HG03064 (cell line): ENCODE measurements at regions not wholly inside any gene's neighbourhood (a gene's known extent, or its start where the extent isn't known, plus 50 kb on each side); places are given as distances from the start of the nearest gene placed in this dataset.

Experiments used
- ATAC-seq: cut with Tn5 transposase; IDR thresholded peaks from one replicate; pipeline ENCODE4 v1.9.1; 2021; ENCODE audit warnings: low read depth; ENCODE audit not compliant: unreplicated experiment

DNA sequence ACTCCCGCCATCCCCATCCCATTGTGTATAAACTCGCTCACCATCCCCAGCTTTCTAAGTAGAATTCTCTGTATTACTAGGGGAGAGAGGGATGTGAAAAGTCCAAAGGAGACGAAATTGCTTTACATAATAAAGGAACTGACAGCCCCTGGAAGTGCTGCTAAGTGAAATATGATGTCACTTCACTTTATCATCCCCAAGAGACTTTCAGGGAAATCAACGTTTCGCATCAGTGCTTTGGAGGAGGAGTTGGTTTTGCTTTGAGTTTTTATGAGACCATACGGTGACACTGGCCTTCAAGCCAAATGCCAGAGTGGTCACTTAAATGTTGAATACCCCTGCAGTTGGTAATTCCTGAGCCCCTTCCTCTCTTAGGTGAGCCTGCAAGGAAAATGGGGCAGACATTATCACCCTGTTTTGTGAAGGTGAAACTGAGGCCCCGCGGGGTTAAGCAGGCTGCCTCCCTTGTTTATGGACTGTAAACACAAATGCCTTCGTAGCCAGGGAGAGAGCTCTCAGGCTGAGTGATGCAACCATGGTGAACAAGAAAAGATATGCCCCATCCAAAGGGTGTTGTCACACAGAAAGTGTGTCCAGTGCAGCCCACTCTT, 58.4 kb upstream of the KAZN start:
- ATAC-seq = no peak

DNA sequence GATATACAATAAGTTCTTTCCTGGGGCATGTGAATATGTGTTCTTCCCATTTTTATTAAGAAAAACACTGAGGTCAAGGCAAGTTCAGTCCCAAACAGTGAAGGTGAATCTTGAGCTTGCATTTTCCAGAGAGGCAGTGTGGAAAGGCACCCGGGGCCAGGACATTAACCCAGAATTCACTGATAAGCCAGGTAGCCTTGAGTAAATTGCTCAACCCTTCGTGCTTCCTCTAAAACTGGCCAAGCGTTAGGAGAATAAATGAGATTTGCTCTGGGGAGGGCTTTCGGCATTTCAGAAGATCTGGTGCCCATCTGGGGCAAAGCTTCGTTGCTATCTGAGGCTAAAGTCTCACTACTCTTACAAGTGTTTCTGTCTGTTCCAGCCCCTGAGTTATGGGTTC, 57.1 kb upstream of the KAZN start:
- ATAC-seq = no peak

DNA sequence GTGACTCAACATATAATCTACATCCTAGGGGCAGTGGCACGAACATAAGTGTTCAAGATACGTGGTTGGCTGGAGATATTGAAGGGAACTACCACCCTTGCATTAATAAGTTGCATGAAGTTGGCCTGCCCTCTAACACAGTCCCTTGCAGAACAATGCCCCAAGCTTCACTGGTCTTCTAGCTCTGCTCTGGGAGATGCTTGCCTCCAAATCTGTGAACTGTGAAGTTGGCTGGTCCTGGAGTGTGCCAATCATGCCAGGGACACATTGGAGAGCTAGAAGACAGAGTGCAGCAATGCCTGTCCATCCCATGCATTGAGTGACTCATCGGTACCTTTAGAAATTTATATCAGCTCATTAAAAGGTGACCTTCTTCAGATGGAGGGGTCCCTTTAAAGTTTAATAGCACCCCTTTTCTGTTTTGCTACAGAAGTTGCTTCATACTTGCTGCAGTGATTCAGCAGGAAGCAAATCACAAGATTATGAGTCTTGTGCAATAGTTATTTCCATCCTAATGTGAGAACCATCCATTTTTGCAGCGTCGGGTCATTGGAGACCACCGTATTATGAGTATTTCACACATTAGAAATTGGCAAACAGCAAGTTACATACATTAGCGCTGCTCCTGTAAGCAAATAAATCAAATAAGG, 55.2 kb upstream of the KAZN start:
- ATAC-seq = no peak

DNA sequence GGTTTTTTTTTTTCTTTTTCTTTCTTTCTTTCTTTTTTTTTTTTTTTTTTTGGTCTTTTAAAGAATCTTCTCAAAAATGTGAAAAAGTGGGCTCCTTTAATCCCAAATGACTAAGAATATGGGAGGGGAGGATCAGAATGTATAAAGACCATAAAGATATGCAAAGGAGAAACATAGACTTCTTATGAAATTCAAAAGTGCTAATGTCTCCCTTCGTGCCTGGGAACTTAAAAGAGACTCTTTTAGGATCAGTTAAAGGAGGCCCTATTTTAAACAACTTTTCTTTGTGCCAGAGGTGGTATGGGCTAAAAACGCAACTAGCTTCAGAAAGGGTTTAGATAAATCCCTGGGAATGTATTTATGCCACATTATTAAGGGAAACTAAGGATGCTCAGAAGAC, 54.2 kb upstream of the KAZN start:
- no peak for ATAC-seq

DNA sequence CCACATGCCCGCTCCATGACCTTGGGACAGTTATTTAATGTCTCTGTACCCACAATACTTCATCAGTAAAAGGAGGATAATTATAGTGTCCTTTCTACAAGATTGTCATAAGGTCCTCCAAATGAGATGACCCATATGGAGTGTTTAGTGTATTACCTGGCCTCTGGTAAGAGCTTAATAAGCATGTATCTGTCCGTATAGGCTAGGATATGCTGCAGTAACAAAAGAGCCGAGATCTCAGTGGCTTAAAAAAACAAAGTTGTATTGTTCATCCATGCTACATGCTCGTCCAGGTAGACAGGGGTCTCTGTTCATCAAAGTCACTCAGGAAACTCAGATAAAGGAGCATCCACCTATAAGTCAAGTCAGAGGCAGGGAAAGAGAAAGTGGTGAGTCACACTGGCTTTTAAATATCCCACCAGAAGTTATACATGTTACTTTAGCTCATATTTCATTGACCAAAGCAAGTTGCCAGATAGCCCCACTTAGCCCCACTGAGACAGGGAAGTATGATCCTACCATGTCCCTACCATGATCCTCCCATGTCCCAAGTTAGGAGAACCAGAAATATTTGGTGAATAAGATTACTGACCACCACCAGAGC, 53.0 kb upstream of the KAZN start:
- ATAC-seq = no peak

DNA sequence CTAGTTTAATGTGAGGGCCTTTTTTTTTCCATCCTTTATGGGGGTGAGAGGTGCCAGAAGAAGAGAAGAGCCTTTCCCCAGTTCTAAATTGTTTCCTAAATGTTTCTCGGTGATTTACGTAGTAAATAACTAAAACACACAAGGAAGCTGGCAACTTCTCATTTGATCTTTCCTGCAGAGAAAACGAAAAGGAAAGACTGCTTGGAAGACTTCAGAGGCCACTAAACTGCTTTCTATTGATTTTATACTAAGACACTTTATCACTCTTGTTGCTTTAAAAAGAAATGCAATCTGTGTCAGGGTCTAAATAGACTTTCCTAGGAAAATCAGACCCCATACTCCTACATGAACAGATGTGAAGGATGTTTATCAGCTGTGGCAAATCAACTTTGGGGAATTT, 52.1 kb upstream of the KAZN start:
- no peak for ATAC-seq
